ENCODE measurements at regions not wholly inside any gene's neighbourhood (a gene's known extent, or its start where the extent isn't known, plus 50 kb on each side); places are given as distances from the start of the nearest gene placed in this dataset.

DNA sequence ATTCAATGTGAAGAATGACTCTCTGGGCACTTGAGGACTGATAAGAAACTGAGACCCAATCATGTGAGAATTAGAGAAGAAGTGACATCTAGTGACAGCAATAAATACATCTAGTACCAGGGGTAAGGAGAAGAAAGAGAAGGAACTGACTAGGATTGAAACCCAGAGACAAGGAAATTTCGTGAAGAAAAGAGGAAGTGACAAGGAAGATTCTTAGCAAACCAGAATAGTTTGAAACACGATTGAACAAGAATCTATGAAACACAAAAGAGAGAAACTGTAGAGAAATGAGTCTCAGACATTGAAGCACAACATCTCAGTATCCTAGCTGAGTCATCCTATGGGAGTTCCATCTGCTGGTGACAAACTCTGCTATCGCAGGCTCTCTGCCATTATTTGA is 571.9 kb upstream of the PKDCC start:
- intact Hi-C loops (cut with micrococcal nuclease; ENCODE audit: unreplicated experiment) (no loop called here), in situ Hi-C loops (cut with MboI) (no loop called here)
- FAIRE-seq (peak; percentile 62), ATAC-seq (no peak; the same call in 1 of the 3 replicates), DNase-seq (ENCODE audit: low read depth, low spot score) (no peak)
- no peak overlapping the region for H3K4me2 ChIP-seq (ENCODE audit: control insufficient read depth, insufficient read depth)
- H3K27me3 ChIP-seq (replicated peaks in 1 of 2; ENCODE audit: control insufficient read depth in 2 of 2, insufficient read depth in 2 of 2, low read length in 1 of 2), result no peaks in the 10 kb centered on the region
- H3K4me1 ChIP-seq (ENCODE audit: control insufficient read depth, insufficient read depth, low read length), result no peaks in the 10 kb centered on the region
- no peak overlapping the region for H3K27ac ChIP-seq (ENCODE audit: control insufficient read depth, insufficient read depth)
- no peaks in the 10 kb centered on the region for H4K20me1 ChIP-seq (ENCODE audit: control insufficient read depth, insufficient read depth)
- SMC1A ChIA-PET (ENCODE audit: uncharacterized antibody, unreplicated experiment), result interaction anchor here (1.0 kb wide), 1 partner anchor 14 kb away, joined by 3 read pairs; no protein-coding TSS in a partner anchor
- no peak overlapping the region for H3K9ac ChIP-seq (ENCODE audit: control insufficient read depth, insufficient read depth, low read length)
- H3K4me3 ChIP-seq, result no peak overlapping the region
- no peak for TF ChIP-seq MEF2A (IDR thresholded peaks at IDR 0.05; ENCODE audit: insufficient read depth, low read depth, low read length)
- TF ChIP-seq HCFC1 (IDR thresholded peaks at IDR 0.05; ENCODE audit: low read length), result no peak
- TF ChIP-seq TCF12 (IDR thresholded peaks at IDR 0.05; ENCODE audit: low read depth, low read length), result no peak
- no peak for TF ChIP-seq PML (IDR thresholded peaks at IDR 0.05; ENCODE audit: low read length)
- TF ChIP-seq SPI1 (IDR thresholded peaks at IDR 0.05; ENCODE audit: borderline replicate concordance, insufficient read depth, low read depth, low read length), result peak; percentile 82
- TF ChIP-seq CHD1 (IDR thresholded peaks at IDR 0.05; ENCODE audit: low read depth, low read length), result no peak
- TF ChIP-seq NFYB (IDR thresholded peaks at IDR 0.05; ENCODE audit: insufficient read depth, low read depth, low read length), result no peak
- peak; percentile 38 for TF ChIP-seq RAD21 (IDR thresholded peaks at IDR 0.05; ENCODE audit: insufficient read depth, low read depth, low read length)
- TF ChIP-seq JUNB (IDR thresholded peaks at IDR 0.05), result 0 out of 2 replicates have a peak, but pooled peaks have one; percentile 10
- 0 out of 6 replicates have a peak, but pooled peaks of 1 of the 3 experiments have one; percentile 1 for TF ChIP-seq CTCF (IDR thresholded peaks at IDR 0.05 in 2 of 3, conservative IDR thresholded peaks at IDR 0.05 in 1 of 3; ENCODE audit: control insufficient read depth in 2 of 3, extremely low read depth in 1 of 3, insufficient read depth in 1 of 3, low read depth in 3 of 3, low read length in 3 of 3)
- no peak for TF ChIP-seq KLF5 (IDR thresholded peaks at IDR 0.05; ENCODE audit: partially characterized antibody)
- TF ChIP-seq IKZF2 (IDR thresholded peaks at IDR 0.05), result peak in 1 of 2 experiments; percentile 29; a peak in 1 of 4 replicates
- TF ChIP-seq ETV6 (conservative IDR thresholded peaks at IDR 0.05 in 1 of 2, IDR thresholded peaks at IDR 0.05 in 1 of 2; ENCODE audit: borderline replicate concordance in 1 of 2, low read depth in 1 of 2), result peak in 1 of 2 experiments; percentile 27; a peak in 1 of 4 replicates
- no peak for TF ChIP-seq EED (IDR thresholded peaks at IDR 0.05; ENCODE audit: low read depth)
- 16% methylated on average over 3 of the region's 3 CpGs for WGBS (ENCODE audit: insufficient coverage, insufficient replicate concordance, low lambda C conversion rate, missing lambda C conversion rate)
- H2AFZ ChIP-seq (ENCODE audit: control insufficient read depth, low read depth, low read length), result no peak overlapping the region
- BruUV-seq (replicated peaks), result no TSS peak
- no peaks in the 10 kb centered on the region for H3K36me3 ChIP-seq (ENCODE audit: control insufficient read depth in 2 of 2, insufficient read depth in 2 of 2, low read length in 1 of 2)
- POLR2A ChIA-PET, result no interaction called here
- H3K79me2 ChIP-seq (ENCODE audit: control insufficient read depth, insufficient read depth, low read length), result no peaks in the 10 kb centered on the region
- CTCF ChIA-PET, result interaction anchor here (1.3 kb wide), 1 partner anchor 13 kb away, joined by 3 read pairs; no protein-coding TSS in a partner anchor
- RAD21 ChIA-PET (ENCODE audit: unreplicated experiment), result no interaction called here
- H3K9me3 ChIP-seq (replicated peaks; ENCODE audit: control insufficient read depth, insufficient read depth, low read length), result no peaks in the 10 kb centered on the region; the same call in 2 of the 3 replicates

Measured in GM12878 (cell line).